ENCODE measurements at regions not wholly inside any gene's neighbourhood (a gene's known extent, or its start where the extent isn't known, plus 50 kb on each side); places are given as distances from the start of the nearest gene placed in this dataset.

DNA sequence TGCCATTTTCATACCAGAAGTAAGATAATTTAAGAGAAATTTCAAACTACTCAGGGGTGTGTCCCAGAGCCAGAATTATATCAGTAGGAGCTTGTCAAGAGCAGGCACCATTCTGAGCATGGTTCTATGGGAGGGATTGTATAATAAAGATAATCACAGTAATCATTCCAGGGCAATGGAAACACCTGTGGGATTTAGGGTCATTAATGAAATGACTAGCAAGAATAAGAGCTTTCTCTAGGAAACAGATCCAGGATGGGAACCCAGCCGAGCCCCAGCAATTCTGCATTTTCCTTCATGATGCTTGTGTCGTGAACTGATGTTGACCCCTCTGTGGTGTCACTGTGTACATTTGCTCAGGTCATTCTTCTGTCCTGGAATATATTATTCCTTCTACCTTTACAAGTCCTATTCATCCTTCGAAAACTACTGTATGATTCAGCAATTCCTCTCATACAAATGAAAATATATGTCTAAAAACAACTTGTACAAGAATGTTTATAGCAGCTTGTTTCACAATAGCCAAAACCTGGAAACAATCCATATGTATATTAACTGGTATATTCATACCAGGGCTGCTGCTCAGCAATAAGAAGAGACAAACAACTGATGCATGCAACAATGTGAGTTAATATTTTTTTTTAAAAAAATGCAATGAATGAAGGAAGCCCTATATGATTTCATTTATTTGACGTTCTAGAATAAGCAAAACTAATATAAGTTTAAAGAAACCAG, 687.8 kb upstream of the KLHL29 start:
- intact Hi-C loops (cut with DNase I): no loop called here
- DNase-seq: no peak

DNA sequence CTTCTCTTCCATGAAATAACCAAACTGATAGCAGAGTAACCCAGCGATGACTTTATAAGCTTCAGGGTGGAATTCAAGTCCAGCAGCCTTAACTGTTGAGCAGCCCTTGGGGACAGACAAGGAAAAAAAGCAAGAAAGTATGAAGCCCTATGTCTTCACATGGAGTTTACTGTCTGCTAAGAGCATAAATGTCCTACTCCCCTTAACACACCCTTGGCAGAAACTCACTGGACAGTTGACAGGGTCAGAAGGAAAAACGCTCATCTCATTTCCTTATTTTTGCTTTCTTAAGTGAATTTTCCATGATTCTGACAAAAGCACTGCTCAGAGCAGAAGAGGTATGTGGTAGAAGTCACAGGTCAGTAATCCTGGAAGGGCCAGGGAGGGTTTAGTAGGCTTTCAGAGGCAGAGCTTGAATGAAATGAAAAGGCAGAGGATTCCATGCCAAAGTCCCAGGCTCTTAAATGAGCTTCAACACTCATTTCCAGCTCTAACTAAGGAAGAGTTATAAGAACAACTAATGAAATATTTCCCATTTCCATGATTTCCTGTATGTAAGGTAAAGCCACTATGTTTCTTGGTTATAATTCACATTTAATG, 683.3 kb upstream of the KLHL29 start:
- intact Hi-C loops (cut with DNase I): no loop called here

GRCh38 chr2:22703286-22703920, 681.6 kb upstream of the KLHL29 start:
- DNase-seq: no peak
- intact Hi-C loops (cut with DNase I): no loop called here

More for the DNA sequence above, 683.3 kb upstream of the KLHL29 start:
- no peak for DNase-seq

DNA sequence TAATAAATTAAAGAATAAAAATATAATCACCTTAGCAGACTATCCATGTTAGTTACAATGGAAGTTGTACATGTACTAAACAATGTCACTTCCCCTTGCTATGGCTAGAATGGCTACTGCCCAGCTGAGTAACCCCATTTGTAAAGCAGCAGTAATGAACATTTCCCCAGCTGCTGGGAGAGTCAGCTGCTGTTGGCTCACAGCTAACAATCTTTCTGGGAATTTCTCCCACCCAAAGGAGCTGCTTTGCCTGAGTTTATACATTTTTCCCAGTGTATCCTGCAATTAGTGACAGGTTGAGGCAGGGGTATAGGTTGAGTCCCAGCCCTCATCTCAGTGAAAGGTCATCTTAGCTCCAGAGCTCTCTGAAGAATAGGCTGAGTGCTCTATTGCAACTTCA, 665.6 kb upstream of the KLHL29 start:
- no peak for DNase-seq
- intact Hi-C loops (cut with DNase I): no loop called here

- intact Hi-C loops (cut with DNase I): no loop called here
- DNase-seq: no peak
These were observed 655.5 kb upstream of the KLHL29 start for GRCh38 chr2:22729466-22729865.

- intact Hi-C loops (cut with DNase I): loop anchor here (10.0 kb wide), 1 partner anchor 380 kb away; no protein-coding TSS in a partner anchor
- DNase-seq: no peak
These were observed 650.5 kb upstream of the KLHL29 start for GRCh38 chr2:22734373-22735045.

GRCh38 chr2:22737144-22737543, 647.8 kb upstream of the KLHL29 start:
- intact Hi-C loops (cut with DNase I): loop anchor here (10.0 kb wide), 1 partner anchor 382 kb away; no protein-coding TSS in a partner anchor
- DNase-seq: no peak

DNA sequence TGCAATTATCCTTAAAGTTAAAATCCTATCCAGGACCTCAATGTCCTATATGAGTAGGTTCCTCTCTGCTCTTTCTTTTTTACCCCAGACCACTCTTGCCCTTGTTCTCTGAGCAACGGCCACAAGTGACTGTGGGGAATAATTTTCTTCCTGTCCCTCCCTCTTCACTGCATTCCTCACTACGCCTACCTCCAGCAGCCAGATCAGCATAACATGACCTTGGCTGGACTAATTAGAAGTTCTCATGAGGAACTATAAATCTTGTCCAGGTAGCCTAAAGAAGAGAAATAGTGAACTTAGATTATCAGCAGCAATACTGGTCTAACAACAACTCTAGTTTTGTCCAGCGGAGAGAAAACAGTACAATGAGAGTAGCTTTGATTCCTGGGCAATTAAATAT, 643.8 kb upstream of the KLHL29 start:
- intact Hi-C loops (cut with DNase I): no loop called here
- DNase-seq: no peak

DNA sequence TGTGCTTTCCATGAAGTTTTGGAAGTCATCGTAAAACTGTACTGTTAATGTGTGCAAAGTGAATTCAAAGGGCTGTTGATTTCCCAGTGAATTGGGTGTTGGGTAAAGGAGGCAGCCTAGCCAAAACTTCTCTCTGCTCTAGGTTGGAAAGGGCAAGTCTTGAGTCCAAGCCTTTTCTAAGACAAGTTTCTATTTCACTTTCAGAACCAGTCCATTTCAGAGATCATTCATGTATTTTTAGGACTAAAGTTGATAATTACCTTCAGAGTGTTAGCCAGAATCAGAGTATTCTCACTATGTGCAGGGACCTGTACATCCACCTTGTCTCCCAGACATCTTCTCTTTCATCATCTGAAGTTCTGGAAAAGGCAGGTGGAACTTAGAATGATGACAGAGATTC, 636.1 kb upstream of the KLHL29 start:
- intact Hi-C loops (cut with DNase I): no loop called here
- DNase-seq: no peak

- DNase-seq: no peak
These were observed 631.5 kb upstream of the KLHL29 start for GRCh38 chr2:22753476-22753875.

GRCh38 chr2:22756276-22757043, 628.5 kb upstream of the KLHL29 start:
- DNase-seq: no peak
- intact Hi-C loops (cut with DNase I): no loop called here

More at GRCh38 chr2:22753476-22753875, 631.5 kb upstream of the KLHL29 start:
- intact Hi-C loops (cut with DNase I): no loop called here

DNA sequence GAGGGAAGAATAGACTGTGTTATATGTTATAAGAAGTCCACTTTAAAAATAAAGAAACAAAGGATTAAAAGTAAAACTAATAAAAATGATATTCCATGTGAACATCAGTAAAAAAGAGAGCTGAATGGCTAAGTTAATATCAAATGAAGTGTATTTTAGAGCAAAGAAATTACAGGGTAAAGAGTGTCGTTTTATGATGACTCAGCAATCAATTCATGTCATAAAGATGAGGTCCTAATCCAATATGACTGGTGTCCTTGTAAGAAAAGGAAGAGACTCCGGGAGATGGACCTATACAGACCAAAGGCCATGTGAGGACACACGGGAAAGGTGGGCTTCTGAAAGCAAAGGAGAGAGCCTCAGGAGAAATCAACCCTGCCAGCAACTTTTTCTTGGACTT, 615.5 kb upstream of the KLHL29 start:
- intact Hi-C loops (cut with DNase I): no loop called here
- no peak for DNase-seq

GRCh38 chr2:22784566-22784965, 600.4 kb upstream of the KLHL29 start:
- intact Hi-C loops (cut with DNase I): no loop called here
- no peak for DNase-seq

DNA sequence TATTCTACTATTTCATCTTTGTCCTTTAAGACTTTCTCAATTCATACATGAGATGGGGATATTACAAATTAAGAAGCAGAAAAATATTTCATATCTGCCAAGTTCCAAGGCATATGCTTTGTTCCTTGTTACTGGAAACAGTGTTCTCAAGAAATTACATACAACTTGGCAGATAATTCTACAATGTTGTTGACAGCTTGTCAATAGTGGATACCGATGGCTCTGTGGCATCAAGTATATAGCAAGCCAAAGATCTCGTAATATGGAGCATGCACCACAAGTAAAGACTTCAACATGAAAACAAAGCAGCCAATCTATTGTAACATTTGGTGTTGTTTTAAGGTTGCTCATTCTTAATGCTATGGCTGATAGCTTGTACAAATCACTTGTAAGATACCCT, 598.2 kb upstream of the KLHL29 start:
- DNase-seq: no peak
- intact Hi-C loops (cut with DNase I): no loop called here

GRCh38 chr2:22787745-22788144, 597.2 kb upstream of the KLHL29 start:
- no peak for DNase-seq
- intact Hi-C loops (cut with DNase I): no loop called here

GRCh38 chr2:22788749-22789327, 596.1 kb upstream of the KLHL29 start:
- intact Hi-C loops (cut with DNase I): no loop called here
- DNase-seq: no peak

DNA sequence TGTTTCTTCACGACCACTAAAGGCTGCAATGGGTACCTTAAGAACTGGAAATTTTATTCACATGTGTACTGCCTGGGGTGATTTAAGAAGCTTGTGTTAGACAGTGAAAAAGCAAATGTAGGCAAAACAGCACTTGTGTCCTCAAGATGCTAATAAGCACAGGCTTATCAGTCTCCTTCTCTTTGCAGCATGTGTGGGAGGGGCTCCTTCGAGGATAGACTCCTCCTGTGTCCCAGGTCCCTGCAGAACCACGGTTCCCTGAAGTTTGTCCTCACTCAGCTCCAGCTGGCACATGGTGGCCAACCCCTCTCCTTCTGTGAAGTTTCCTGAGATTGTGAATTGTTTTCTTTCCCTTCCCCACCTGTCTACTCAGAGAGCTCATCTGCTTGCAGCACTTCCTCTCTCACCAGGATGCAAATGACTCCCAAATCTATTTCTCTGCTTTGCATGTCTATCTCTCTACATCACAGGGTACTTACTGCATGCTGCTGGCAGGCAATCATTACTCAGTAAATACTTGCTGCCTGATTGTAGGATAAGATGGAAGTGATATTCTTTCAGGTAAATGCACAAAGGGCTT, 589.6 kb upstream of the KLHL29 start:
- intact Hi-C loops (cut with DNase I): no loop called here
- DNase-seq: no peak

DNA sequence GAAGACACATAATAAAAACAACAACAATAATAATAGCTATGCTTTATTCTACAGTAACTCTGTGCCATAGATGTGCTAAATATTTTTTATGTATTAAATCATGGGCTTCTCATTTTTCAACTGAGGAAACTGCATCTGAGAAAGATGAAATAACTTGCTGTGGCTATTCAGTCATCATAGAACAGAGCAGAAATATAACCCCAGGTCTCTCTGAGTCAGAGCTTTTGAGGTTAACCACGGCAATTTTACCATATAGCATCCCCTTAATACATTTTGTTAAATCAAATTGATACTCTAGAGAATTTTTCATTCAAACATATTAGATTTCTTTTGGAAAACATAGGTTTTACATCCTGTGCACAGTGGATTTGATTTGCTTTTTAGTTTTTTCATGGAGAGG, 586.6 kb upstream of the KLHL29 start:
- intact Hi-C loops (cut with DNase I): no loop called here
- no peak for DNase-seq

- intact Hi-C loops (cut with DNase I): no loop called here
- DNase-seq: no peak
These were observed 584.6 kb upstream of the KLHL29 start for GRCh38 chr2:22800412-22800811.

DNA sequence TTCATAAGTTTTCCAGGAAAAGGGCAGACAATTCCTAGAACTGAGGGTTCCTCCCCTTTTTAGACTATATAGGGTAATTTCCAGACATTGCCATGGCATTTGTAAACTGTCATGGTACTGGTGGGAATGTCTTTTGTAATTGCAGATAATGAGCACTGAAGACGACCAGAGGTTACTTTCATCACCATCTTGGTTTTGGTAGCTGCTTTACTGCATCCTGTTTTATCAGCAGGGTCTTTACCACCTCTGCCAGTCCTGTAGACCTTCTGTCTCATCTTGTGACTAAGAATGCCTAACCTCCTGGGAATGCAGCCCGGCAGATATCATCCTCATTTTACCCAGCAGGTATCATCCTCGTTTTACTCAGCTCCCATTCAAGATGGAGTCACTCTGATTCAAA, 583.9 kb upstream of the KLHL29 start:
- DNase-seq: no peak
- intact Hi-C loops (cut with DNase I): no loop called here

Data from posterior cingulate gyrus (tissue), 11 donors.